Globus pallidus (tissue), 1 donor: ENCODE measurements at regions not wholly inside any gene's neighbourhood (a gene's known extent, or its start where the extent isn't known, plus 50 kb on each side); places are given as distances from the start of the nearest gene placed in this dataset.

Source experiments
- DNase-seq: peaks from one replicate; pipeline ENCODE4 v3.0.0-alpha.2; 2015; ENCODE audit warnings: low spot score

- no peak for DNase-seq
Observed at GRCh38 chr5:28788954-28789353, 1750.6 kb upstream of the CDH9 start.

DNA sequence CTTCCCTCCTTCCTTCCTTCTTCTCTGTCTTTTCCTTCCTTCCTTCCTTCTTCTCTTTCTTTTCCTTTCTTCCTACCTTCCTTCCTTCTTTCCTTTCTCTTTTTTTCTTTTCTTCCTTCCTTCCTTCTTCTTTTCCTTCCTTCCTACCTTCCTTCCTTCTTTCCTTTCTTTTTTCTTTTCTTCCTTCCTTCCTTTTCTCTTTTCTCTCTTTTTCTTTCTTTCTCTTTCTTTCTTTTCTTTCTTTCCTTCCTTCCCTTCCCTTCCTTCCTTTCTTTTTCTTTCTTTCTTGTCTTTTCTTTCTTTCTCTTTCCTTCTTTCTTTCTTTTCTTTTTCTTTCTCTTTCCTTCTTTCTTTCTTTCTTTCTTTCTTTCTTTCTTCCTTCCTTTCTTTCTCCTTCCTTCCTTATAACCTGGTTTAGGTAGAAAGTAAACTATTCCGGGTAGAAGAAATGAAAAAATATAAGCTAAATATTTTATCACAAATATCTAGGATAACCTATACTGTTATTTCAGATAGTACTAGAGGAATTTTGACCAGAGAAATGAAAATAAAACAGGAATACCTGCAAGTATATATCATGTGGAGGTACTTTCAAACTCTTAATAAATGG, 1741.8 kb upstream of the CDH9 start:
- no peak for DNase-seq

DNA sequence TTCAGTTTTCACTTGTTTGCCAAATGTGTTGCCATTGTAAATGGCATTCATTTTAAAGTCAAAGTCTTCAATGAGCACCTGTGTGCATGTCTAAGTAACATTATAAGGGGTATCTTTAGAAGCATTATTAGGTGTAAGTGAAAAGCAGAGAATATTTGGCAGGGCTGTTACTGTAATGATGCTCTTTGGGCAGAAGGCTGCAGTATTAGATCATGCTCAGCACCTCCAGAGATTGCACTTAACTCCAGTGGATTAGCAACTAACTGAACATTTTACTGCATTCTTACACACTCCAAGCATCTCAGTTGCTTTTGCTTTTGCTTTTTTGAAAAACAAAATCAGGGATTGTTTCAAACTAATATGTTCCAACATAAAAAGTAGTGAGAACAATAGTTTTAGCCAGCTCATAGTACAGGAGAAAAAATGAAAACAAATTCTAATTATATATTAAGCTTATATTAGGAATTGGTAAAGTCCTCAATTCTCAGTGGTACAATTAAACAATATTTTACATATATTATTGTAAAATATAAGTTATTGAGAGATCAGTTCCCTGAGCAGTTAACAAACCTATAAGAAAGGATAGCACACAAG, 1740.9 kb upstream of the CDH9 start:
- no peak for DNase-seq

- DNase-seq, result no peak
Observed at GRCh38 chr5:28770307-28770706, 1731.9 kb upstream of the CDH9 start.

GRCh38 chr5:28766565-28767158, 1728.3 kb upstream of the CDH9 start:
- DNase-seq, result peak; percentile 21

DNA sequence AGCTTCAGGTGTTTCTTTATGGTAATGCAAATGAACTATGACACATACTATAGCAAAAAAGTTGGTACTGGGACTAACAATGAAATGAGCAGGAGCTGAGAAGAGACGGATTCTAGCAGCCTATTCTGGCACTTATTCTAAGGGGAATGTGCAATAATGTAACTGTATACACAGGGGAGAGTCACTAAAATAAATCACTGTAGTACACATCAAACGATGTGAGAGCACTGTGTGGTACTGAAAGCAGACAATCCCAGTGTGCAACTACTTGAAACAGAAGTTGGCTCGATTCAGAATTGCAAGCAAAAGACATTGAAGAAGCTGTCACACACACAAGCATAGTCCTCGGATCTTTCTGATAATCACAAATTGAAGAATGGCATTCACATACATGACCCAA, 1713.0 kb upstream of the CDH9 start:
- DNase-seq, result no peak

DNA sequence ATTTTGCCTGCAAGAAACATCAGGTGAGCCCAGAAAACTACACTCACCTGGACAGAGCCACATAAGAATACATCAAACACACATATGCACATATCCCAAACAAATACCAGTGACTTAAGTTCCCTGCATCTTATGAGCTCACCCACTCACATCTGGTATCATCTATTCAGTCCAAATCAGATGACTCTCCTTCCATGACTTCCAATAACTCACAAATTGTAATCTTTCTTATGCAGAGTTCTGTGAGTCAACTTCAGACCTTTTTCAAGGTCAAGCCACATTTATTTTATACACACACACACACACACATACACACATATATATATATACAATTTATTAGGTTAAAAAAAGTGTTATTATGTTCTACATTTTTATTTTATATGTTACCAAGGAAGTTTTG, 1711.9 kb upstream of the CDH9 start:
- no peak for DNase-seq

GRCh38 chr5:28748446-28748845, 1710.1 kb upstream of the CDH9 start:
- DNase-seq, result no peak

DNA sequence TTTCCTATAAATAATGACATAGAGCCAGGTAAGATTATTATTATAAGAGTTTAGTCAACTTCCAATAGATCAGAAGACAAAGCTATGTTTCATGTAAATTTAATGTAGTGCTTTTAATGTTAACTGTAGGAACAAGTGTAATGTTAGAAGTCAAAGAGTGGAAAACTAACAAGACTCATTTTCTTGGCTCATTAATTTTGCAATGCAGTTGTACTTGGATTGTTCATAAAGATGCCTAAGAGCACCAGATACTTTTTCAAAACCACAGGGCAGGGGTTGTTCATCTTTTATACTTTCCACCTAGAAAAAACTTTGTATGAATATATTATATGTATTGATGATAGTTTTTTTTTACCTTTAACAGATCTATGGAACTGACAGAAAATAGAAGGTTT, 1705.3 kb upstream of the CDH9 start:
- no peak for DNase-seq

GRCh38 chr5:28743025-28743715, 1704.8 kb upstream of the CDH9 start:
- no peak for DNase-seq

GRCh38 chr5:28737682-28738081, 1699.3 kb upstream of the CDH9 start:
- no peak for DNase-seq

DNA sequence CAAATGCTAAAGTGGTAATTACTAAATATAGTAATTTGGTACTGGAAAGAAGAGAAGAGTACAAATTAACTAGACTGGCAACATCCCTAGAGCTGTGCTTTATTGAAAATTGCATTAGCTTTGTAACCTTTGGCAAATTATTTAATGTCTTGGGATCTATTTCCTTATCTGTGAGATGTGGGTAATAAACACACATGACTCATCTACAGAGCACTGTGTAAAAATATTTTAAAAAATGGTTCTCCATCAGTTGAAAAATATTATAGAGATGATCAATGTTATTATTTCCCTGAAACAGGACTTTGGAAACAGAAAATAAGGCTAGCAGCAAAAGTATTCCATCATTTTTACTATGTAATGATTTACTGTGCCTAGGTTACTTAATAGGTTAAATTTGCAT, 1698.8 kb upstream of the CDH9 start:
- no peak for DNase-seq

DNA sequence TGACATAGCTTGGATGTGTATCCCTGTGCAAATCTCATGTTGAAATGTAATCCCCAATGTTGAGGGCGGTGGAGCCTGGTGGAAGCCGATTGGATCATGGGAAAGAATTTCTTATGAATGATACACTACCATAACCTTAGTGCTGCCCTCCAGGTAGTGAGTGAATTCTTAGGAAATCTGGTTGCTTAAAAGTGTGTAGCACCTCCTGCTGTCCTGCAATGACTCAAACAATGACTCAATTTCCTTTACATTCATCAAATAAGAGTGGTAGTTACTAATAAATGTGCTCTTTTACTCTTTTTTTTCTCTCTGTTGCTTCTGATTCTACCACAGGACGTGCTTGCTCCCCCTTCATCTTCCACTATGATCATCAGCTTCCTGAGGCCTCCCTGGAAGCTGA, 1696.0 kb upstream of the CDH9 start:
- DNase-seq, result no peak

DNA sequence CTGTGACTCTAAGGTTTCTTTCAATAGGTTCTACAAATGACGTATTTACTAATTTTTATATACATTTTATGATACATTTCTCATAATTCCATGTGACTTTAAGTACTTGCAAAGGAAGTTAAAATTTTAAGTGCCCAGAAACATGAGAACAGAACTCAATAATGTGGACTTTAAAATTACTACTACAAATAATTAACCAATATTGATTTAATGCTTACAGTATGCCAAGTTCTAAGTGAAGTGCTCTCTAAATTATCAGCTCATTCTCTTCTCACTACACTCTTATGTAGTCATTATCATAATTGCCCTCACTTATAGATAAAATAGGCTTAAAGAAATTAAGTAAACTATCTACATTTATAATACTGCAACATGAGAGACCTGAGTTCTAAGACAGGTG, 1690.7 kb upstream of the CDH9 start:
- no peak for DNase-seq

GRCh38 chr5:28726815-28727214, 1688.4 kb upstream of the CDH9 start:
- no peak for DNase-seq

GRCh38 chr5:28725001-28725400, 1686.6 kb upstream of the CDH9 start:
- DNase-seq, result no peak

- no peak for DNase-seq
Observed at GRCh38 chr5:28714907-28715698, 1676.7 kb upstream of the CDH9 start.

GRCh38 chr5:28710360-28710759, 1672.0 kb upstream of the CDH9 start:
- DNase-seq, result no peak

DNA sequence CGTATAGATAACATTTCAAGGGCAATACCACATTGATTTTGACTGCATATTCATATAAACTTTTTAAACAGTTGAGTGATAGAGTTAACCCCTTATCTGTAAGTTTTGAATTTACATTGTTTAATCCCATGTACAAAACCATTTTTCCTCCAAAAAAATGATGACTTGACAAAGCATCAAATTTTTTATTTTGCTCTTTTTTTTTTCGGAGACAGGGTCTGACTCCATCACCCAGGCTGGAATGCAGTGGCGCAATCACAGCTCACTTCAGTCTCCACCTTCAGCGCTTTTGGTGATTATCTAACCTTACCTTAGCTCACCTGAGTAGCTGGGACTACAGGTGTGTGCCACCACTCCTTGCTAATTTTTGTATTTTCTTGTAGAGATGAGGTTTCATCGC, 1670.1 kb upstream of the CDH9 start:
- DNase-seq, result no peak

GRCh38 chr5:28707706-28708105, 1669.3 kb upstream of the CDH9 start:
- no peak for DNase-seq

GRCh38 chr5:28703651-28704260, 1665.4 kb upstream of the CDH9 start:
- no peak for DNase-seq

DNA sequence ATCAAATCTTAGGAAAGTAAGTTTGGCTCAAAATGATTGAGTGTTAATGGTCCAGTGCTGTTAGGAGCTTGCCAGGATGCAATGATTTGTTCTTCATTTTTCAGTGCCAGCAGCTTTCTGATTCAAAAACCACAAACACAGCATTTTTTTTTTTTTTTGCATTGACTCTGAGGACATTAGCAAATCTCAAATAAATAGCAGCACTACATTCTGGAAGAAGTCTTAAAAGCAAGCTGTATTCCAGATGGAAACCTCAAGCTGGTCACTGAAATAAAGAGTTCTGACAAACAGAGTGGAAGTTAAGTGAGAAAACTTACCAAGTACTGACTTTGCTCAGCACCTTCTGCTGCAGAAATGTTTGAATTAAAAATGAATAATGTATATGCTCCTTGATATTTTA, 1653.1 kb upstream of the CDH9 start:
- no peak for DNase-seq
